ENCODE measurements at regions not wholly inside any gene's neighbourhood (a gene's known extent, or its start where the extent isn't known, plus 50 kb on each side); places are given as distances from the start of the nearest gene placed in this dataset.
"Not testable (repeated sequence)": the region's sequence is repeated elsewhere in the genome, so short reads cannot be mapped to it uniquely, and the experiment has no call there.

GRCh38 chr7:9727467-9727869 is 1246.2 kb upstream of the PHF14 start:
- not testable (repeated sequence) for TF ChIP-seq CTCF, POLR2A (IDR thresholded peaks at IDR 0.05)
